Ovary (tissue), 3 donors: ENCODE measurements at regions not wholly inside any gene's neighbourhood (a gene's known extent, or its start where the extent isn't known, plus 50 kb on each side); places are given as distances from the start of the nearest gene placed in this dataset.

Experiments used
- EP300 ChIP-seq: sonication (generic); formaldehyde crosslinking; IDR thresholded peaks from one replicate; pipeline ENCODE4 v1.6.1; 2017; ENCODE audit warnings: antibody characterized with exemption
- TF ChIP-seq, protein P1 (sequence below), 3 donors: fragments of 450-650 bp in 2 of 3; fragments of 200-600 bp in 1 of 3; IDR thresholded peaks; one replicate each; pipeline versions ENCODE4 v1.5.1 to v1.8.0; 2016 to 2022; ENCODE audit warnings: antibody characterized with exemption in 3 of 3, mild to moderate bottlenecking in 1 of 3
- donor health status: DM: no; HTN: no; CAD: no.

DNA sequence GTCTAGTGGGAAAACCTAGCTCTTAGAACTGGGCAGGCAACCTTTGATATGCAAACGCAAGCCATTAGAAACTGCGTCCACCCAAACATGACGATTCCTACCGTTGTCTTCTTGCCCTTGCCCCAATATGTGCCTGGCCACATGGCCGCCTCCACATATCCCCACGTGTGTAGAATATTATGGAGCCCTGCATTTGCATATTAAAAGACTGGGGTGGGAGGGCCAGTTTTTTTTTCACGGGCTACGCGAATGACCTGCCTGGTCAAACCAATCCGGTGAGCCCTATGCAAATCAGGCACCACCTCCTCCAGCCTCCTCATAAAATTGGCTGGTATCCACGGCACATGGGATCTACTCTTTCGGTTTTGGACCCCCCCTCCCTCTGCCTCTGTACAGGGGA is 381.0 kb upstream of the RGMA start:
- TF ChIP-seq, protein P1, sequence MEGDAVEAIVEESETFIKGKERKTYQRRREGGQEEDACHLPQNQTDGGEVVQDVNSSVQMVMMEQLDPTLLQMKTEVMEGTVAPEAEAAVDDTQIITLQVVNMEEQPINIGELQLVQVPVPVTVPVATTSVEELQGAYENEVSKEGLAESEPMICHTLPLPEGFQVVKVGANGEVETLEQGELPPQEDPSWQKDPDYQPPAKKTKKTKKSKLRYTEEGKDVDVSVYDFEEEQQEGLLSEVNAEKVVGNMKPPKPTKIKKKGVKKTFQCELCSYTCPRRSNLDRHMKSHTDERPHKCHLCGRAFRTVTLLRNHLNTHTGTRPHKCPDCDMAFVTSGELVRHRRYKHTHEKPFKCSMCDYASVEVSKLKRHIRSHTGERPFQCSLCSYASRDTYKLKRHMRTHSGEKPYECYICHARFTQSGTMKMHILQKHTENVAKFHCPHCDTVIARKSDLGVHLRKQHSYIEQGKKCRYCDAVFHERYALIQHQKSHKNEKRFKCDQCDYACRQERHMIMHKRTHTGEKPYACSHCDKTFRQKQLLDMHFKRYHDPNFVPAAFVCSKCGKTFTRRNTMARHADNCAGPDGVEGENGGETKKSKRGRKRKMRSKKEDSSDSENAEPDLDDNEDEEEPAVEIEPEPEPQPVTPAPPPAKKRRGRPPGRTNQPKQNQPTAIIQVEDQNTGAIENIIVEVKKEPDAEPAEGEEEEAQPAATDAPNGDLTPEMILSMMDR (IDR thresholded peaks at IDR 0.05): no peak
- no peak for TF ChIP-seq EP300
